Type B pancreatic cell (in vitro differentiated cells): ENCODE measurements at regions not wholly inside any gene's neighbourhood (a gene's known extent, or its start where the extent isn't known, plus 50 kb on each side); places are given as distances from the start of the nearest gene placed in this dataset.

Experiments
- DNase-seq: peaks from one replicate; pipeline ENCODE4 v3.0.0; 2021; ENCODE audit warnings: mixed read lengths; ENCODE audit not compliant: unreplicated experiment; ENCODE audit errors: extremely low spot score
- H3K27ac Mint-ChIP-seq: 2 replicates; pipeline ENCODE4 v1.8.0; 2021; ENCODE audit warnings: mild to moderate bottlenecking, mixed read lengths
- H3K27me3 Mint-ChIP-seq: 2 replicates; pipeline ENCODE4 v1.8.0; 2021; ENCODE audit warnings: mixed read lengths
- H3K36me3 Mint-ChIP-seq: 2 replicates; pipeline ENCODE4 v1.8.0; 2021; ENCODE audit warnings: mixed read lengths
- H3K4me1 Mint-ChIP-seq: one replicate; pipeline ENCODE4 v1.8.0; 2021; ENCODE audit warnings: mixed read lengths; ENCODE audit not compliant: unreplicated experiment
- H3K4me3 Mint-ChIP-seq: 2 replicates; pipeline ENCODE4 v1.8.0; 2021; ENCODE audit warnings: mild to moderate bottlenecking, mixed read lengths
- H3K9me3 Mint-ChIP-seq: 2 replicates; pipeline ENCODE4 v1.8.0; 2021; ENCODE audit warnings: mixed read lengths
- TF ChIP-seq, protein P1 (sequence below): fragments of 200-600 bp; sonication (generic); conservative IDR thresholded peaks from 2 replicates; pipeline ENCODE4 v1.5.0; 2021; ENCODE audit warnings: antibody characterized with exemption, mild to moderate bottlenecking

GRCh38 chr4:141430686-141431085 is 205.7 kb upstream of the IL15 start:
- Mint-ChIP-seq H3K36me3 (no peaks in the 10 kb centered on the region), H3K4me1 (no peaks in the 10 kb centered on the region), H3K4me3 (no peak overlapping the region), H3K9me3 (no peaks in the 10 kb centered on the region), H3K27me3 (no peaks in the 10 kb centered on the region), H3K27ac (no peak overlapping the region)
- DNase-seq, result no peak
- TF ChIP-seq, protein P1, sequence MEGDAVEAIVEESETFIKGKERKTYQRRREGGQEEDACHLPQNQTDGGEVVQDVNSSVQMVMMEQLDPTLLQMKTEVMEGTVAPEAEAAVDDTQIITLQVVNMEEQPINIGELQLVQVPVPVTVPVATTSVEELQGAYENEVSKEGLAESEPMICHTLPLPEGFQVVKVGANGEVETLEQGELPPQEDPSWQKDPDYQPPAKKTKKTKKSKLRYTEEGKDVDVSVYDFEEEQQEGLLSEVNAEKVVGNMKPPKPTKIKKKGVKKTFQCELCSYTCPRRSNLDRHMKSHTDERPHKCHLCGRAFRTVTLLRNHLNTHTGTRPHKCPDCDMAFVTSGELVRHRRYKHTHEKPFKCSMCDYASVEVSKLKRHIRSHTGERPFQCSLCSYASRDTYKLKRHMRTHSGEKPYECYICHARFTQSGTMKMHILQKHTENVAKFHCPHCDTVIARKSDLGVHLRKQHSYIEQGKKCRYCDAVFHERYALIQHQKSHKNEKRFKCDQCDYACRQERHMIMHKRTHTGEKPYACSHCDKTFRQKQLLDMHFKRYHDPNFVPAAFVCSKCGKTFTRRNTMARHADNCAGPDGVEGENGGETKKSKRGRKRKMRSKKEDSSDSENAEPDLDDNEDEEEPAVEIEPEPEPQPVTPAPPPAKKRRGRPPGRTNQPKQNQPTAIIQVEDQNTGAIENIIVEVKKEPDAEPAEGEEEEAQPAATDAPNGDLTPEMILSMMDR, result no peak

- Mint-ChIP-seq H3K4me1 (no peaks in the 10 kb centered on the region), H3K9me3 (no peaks in the 10 kb centered on the region), H3K4me3 (no peak overlapping the region), H3K27me3 (no peaks in the 10 kb centered on the region), H3K27ac (no peak overlapping the region), H3K36me3 (no peaks in the 10 kb centered on the region)
- TF ChIP-seq, protein P1, result no peak
- DNase-seq, result no peak
Observed at GRCh38 chr4:141432000-141432712, 204.2 kb upstream of the IL15 start.

GRCh38 chr4:141435446-141436225 is 200.7 kb upstream of the IL15 start:
- DNase-seq, result no peak
- no peaks in the 10 kb centered on the region for H3K27me3 Mint-ChIP-seq
- no peaks in the 10 kb centered on the region for H3K4me1 Mint-ChIP-seq
- no peaks in the 10 kb centered on the region for H3K36me3 Mint-ChIP-seq
- TF ChIP-seq, protein P1, result no peak
- no peak overlapping the region for H3K27ac Mint-ChIP-seq
- H3K4me3 Mint-ChIP-seq, result no peak overlapping the region
- H3K9me3 Mint-ChIP-seq, result no peaks in the 10 kb centered on the region

- no peak overlapping the region for H3K4me3 Mint-ChIP-seq
- H3K27ac Mint-ChIP-seq, result no peak overlapping the region
- H3K27me3 Mint-ChIP-seq, result no peaks in the 10 kb centered on the region
- TF ChIP-seq, protein P1, result no peak
- no peaks in the 10 kb centered on the region for H3K36me3 Mint-ChIP-seq
- no peaks in the 10 kb centered on the region for H3K4me1 Mint-ChIP-seq
- DNase-seq, result no peak
- H3K9me3 Mint-ChIP-seq, result no peaks in the 10 kb centered on the region
Observed at GRCh38 chr4:141439223-141439622, 197.2 kb upstream of the IL15 start.

GRCh38 chr4:141447761-141448160 is 188.6 kb upstream of the IL15 start:
- Mint-ChIP-seq H3K36me3 (no peaks in the 10 kb centered on the region), H3K27ac (no peak overlapping the region), H3K9me3 (no peaks in the 10 kb centered on the region), H3K27me3 (no peaks in the 10 kb centered on the region), H3K4me3 (no peak overlapping the region), H3K4me1 (no peaks in the 10 kb centered on the region)
- TF ChIP-seq, protein P1, result no peak
- DNase-seq, result no peak
